HEK293T (cell line): ENCODE measurements at regions not wholly inside any gene's neighbourhood (a gene's known extent, or its start where the extent isn't known, plus 50 kb on each side); places are given as distances from the start of the nearest gene placed in this dataset.

Experiments
- LEF1 ChIP-seq: fragments of 450-650 bp; IDR thresholded peaks from 2 replicates; pipeline ENCODE4 v1.6.1; 2017; ENCODE audit warnings: mild to moderate bottlenecking, borderline replicate concordance
- SP1 ChIP-seq: fragments of 450-650 bp; IDR thresholded peaks from 2 replicates; pipeline ENCODE4 v1.6.1; 2017

GRCh38 chr13:57857945-57858344 lies 226.4 kb downstream of the PCDH17 start:
- TF ChIP-seq SP1 (no peak), LEF1 (no peak)
